ENCODE measurements at regions not wholly inside any gene's neighbourhood (a gene's known extent, or its start where the extent isn't known, plus 50 kb on each side); places are given as distances from the start of the nearest gene placed in this dataset.

- Histone ChIP-seq H3K79me1 (ENCODE audit: low read depth, low read length) (no peaks in the 10 kb centered on the region), H3K23me2 (ENCODE audit: low read depth, low read length) (no peaks in the 10 kb centered on the region), H2AFZ (ENCODE audit: low read length) (no peak overlapping the region), H4K5ac (ENCODE audit: insufficient read length, low read depth, low read length) (no peak overlapping the region), H2BK120ac (replicated peaks; ENCODE audit: low read depth, low read length) (no peak overlapping the region), H3K36me3 (ENCODE audit: control insufficient read depth in 2 of 4, insufficient read depth in 4 of 4, low read length in 3 of 4) (no peaks in the 10 kb centered on the region), H3K4me2 (ENCODE audit: insufficient read depth in 1 of 2, low read depth in 2 of 2, low read length in 2 of 2) (no peak overlapping the region), H3K18ac (ENCODE audit: extremely low read depth, low read length) (no peak overlapping the region), H2BK20ac (ENCODE audit: low read length) (no peak overlapping the region), H3K4me3 (ENCODE audit: extremely low read depth in 1 of 4, insufficient read depth in 2 of 4, low read depth in 3 of 4, low read length in 4 of 4) (no peak overlapping the region), H3K79me2 (ENCODE audit: control insufficient read depth in 1 of 2, insufficient read depth in 2 of 2, low read length in 2 of 2) (no peaks in the 10 kb centered on the region), H4K8ac (ENCODE audit: extremely low read depth, insufficient read depth, low read length) (no peak overlapping the region), H2BK12ac (ENCODE audit: low read depth, low read length) (no peak overlapping the region), H2BK5ac (ENCODE audit: low read depth, low read length) (no peak overlapping the region), H3K27me3 (replicated peaks in 1 of 4; ENCODE audit: control insufficient read depth in 3 of 4, extremely low read depth in 1 of 4, insufficient read depth in 3 of 4, low read length in 3 of 4) (no peaks in the 10 kb centered on the region), H3K9ac (replicated peaks in 1 of 4; ENCODE audit: extremely low read depth in 1 of 4, low read depth in 3 of 4, low read length in 3 of 4) (no peak overlapping the region), H3K4me1 (replicated peaks in 1 of 4; ENCODE audit: control insufficient read depth in 3 of 4, insufficient read depth in 4 of 4, low read length in 3 of 4) (no peaks in the 10 kb centered on the region), H3K9me3 (ENCODE audit: insufficient read depth in 2 of 2, low read depth in 1 of 2, low read length in 1 of 2) (no peaks in the 10 kb centered on the region), H3K27ac (ENCODE audit: low read depth, low read length) (no peak overlapping the region), H3K56ac (replicated peaks; ENCODE audit: insufficient read length, low read depth, low read length) (no peak overlapping the region), H2AK5ac (ENCODE audit: low read depth, low read length) (no peak overlapping the region), H3K14ac (ENCODE audit: insufficient read length) (no peak overlapping the region), H4K91ac (replicated peaks; ENCODE audit: insufficient read length, low read length) (no peak overlapping the region), H2BK15ac (ENCODE audit: low read length) (no peak overlapping the region), H3K4ac (replicated peaks; ENCODE audit: insufficient read length, low read depth, low read length) (no peak overlapping the region), H4K20me1 (replicated peaks in 1 of 2; ENCODE audit: control insufficient read depth in 1 of 2, insufficient read depth in 2 of 2, low read length in 2 of 2) (no peaks in the 10 kb centered on the region), H3K23ac (ENCODE audit: insufficient read length) (no peak overlapping the region)
- no peak for TF ChIP-seq MAFK (IDR thresholded peaks at IDR 0.05; ENCODE audit: low read depth, low read length)
- no peak for TF ChIP-seq TCF12 (IDR thresholded peaks at IDR 0.05; ENCODE audit: low read depth, low read length)
- no peak for TF ChIP-seq ASH2L (IDR thresholded peaks at IDR 0.05; ENCODE audit: low read length)
- TF ChIP-seq SIN3A (conservative IDR thresholded peaks at IDR 0.05 in 1 of 2, IDR thresholded peaks at IDR 0.05 in 1 of 2; ENCODE audit: low read depth in 1 of 2, low read length in 2 of 2), result no peak
- no peak for TF ChIP-seq EGR1 (IDR thresholded peaks at IDR 0.05; ENCODE audit: borderline replicate concordance, low read depth, low read length)
- no peak for TF ChIP-seq KDM5A (IDR thresholded peaks at IDR 0.05; ENCODE audit: low read length)
- TF ChIP-seq KDM4A (IDR thresholded peaks at IDR 0.05; ENCODE audit: low read depth, low read length, severe bottlenecking), result no peak
- no peak for TF ChIP-seq NRF1 (IDR thresholded peaks at IDR 0.05; ENCODE audit: low read depth, low read length)
- no peak for TF ChIP-seq FOSL1 (IDR thresholded peaks at IDR 0.05; ENCODE audit: insufficient read depth, low read depth, low read length)
- no peak for TF ChIP-seq SRF (IDR thresholded peaks at IDR 0.05; ENCODE audit: low read depth, low read length)
- POLR2A ChIA-PET (ENCODE audit: partially characterized antibody), result no interaction called here
- FAIRE-seq, result no peak
- no peak for DNase-seq (ENCODE audit: low read depth in 1 of 2, low spot score in 2 of 2)
- CTCF ChIA-PET (ENCODE audit: partially characterized antibody), result interaction anchor here (1.2 kb wide), 1 partner anchor 12 kb away, joined by 3 read pairs; no protein-coding TSS in a partner anchor
Observed at GRCh38 chr1:170332801-170333200, 187.0 kb downstream of the NTMT2 start.

Measured in H1 (cell line).